GM12875 (cell line): ENCODE measurements at regions not wholly inside any gene's neighbourhood (a gene's known extent, or its start where the extent isn't known, plus 50 kb on each side); places are given as distances from the start of the nearest gene placed in this dataset.

Experiments
- H3K4me3 ChIP-seq: one replicate; pipeline ENCODE4 v1.5.1; 2011; ENCODE audit warnings: low read depth, low read length, control low read depth
- CTCF ChIP-seq: IDR thresholded peaks from 2 replicates; pipeline ENCODE4 v1.5.1; 2011; ENCODE audit warnings: low read depth, mild to moderate bottlenecking, control low read depth, inconsistent platforms, low read length, moderate library complexity, borderline replicate concordance; ENCODE audit not compliant: insufficient read depth

GRCh38 chrX:150049647-150050046 lies 111.4 kb upstream of the EOLA2 start:
- no peak overlapping the region for H3K4me3 ChIP-seq
- TF ChIP-seq CTCF: no peak

- no peak for TF ChIP-seq CTCF
- no peak overlapping the region for H3K4me3 ChIP-seq
Measured at GRCh38 chrX:150050387-150050786, 112.1 kb upstream of the EOLA2 start.

- TF ChIP-seq CTCF: no peak
- no peak overlapping the region for H3K4me3 ChIP-seq
Measured at GRCh38 chrX:150051096-150051495, 112.8 kb upstream of the EOLA2 start.

GRCh38 chrX:150052226-150052625 lies 113.9 kb upstream of the EOLA2 start:
- no peak for TF ChIP-seq CTCF

GRCh38 chrX:150058728-150059127 lies 120.4 kb upstream of the EOLA2 start:
- TF ChIP-seq CTCF: no peak
- no peak overlapping the region for H3K4me3 ChIP-seq

More at GRCh38 chrX:150052226-150052625, 113.9 kb upstream of the EOLA2 start:
- no peak overlapping the region for H3K4me3 ChIP-seq

- TF ChIP-seq CTCF: no peak
- H3K4me3 ChIP-seq: no peak overlapping the region
Measured at GRCh38 chrX:150060406-150060805, 122.1 kb upstream of the EOLA2 start.

GRCh38 chrX:150062292-150063137 lies 124.2 kb upstream of the EOLA2 start:
- TF ChIP-seq CTCF: no peak
- no peak overlapping the region for H3K4me3 ChIP-seq
